PC-3 (cell line): ENCODE measurements at regions not wholly inside any gene's neighbourhood (a gene's known extent, or its start where the extent isn't known, plus 50 kb on each side); places are given as distances from the start of the nearest gene placed in this dataset.

Experiments
- ATAC-seq: fragments of 200-7000 bp; cut with Tn5 transposase; 2 replicates; pipeline ENCODE4 v1.9.1; 2020; ENCODE audit warnings: mild to moderate bottlenecking, moderate library complexity
- BruUV-seq: library from RNA; stranded (reverse); fragments of 400-500 nt; replicated peaks from 2 replicates; lab custom pipeline; 2021; lab: Mats Ljungman, UMichigan
- CTCF ChIA-PET: fragments of 300-600 bp; sonication (Branson Sonifier 250); formaldehyde crosslinking; loops from one replicate; lab custom pipeline; 2022; ENCODE audit warnings: antibody characterized with exemption; lab: Charles Lee
- POLR2A ChIA-PET: fragments of 300-600 bp; sonication (Branson Sonifier 250); formaldehyde crosslinking; loops from one replicate; lab custom pipeline; 2022; ENCODE audit warnings: antibody characterized with exemption; ENCODE audit not compliant: unreplicated experiment; lab: Charles Lee
- DNase-seq: peaks from one replicate; pipeline ENCODE4 v3.0.0-alpha.2; 2015
- H2AFZ ChIP-seq: fragments of 300-600 bp; sonication (generic); 2 replicates; pipeline ENCODE4 v1.6.0; 2016; ENCODE audit warnings: antibody characterized with exemption, low read length
- H3F3A ChIP-seq: fragments of 300-600 bp; sonication (generic); one replicate; pipeline ENCODE4 v1.6.0; 2017; ENCODE audit warnings: antibody characterized with exemption, low read length, control low read depth, mild to moderate bottlenecking; ENCODE audit not compliant: unreplicated experiment
- H3K27ac ChIP-seq: fragments of 300-600 bp; sonication (generic); 2 replicates; pipeline ENCODE4 v1.5.1; 2016; ENCODE audit warnings: mild to moderate bottlenecking, low read length
- H3K27me3 ChIP-seq: fragments of 300-600 bp; sonication (generic); 2 replicates; pipeline ENCODE4 v1.6.1; 2016; ENCODE audit warnings: low read length, mixed read lengths
- H3K36me3 ChIP-seq: fragments of 300-600 bp; sonication (generic); 2 replicates; pipeline ENCODE4 v1.6.1; 2016; ENCODE audit warnings: low read depth, mixed run types, low read length, mixed read lengths
- H3K4me1 ChIP-seq: fragments of 300-600 bp; sonication (generic); 2 replicates; pipeline ENCODE4 v1.5.1; 2016; ENCODE audit warnings: low read length; ENCODE audit not compliant: insufficient read depth
- H3K4me2 ChIP-seq: fragments of 300-600 bp; sonication (generic); 2 replicates; pipeline ENCODE4 v1.6.0; 2016; ENCODE audit warnings: low read length
- H3K4me3 ChIP-seq: fragments of 300-600 bp; sonication (generic); 2 replicates; pipeline ENCODE4 v1.5.1; 2016; ENCODE audit warnings: mild to moderate bottlenecking, low read length, mixed read lengths
- H3K79me2 ChIP-seq: fragments of 300-600 bp; sonication (generic); 2 replicates; pipeline ENCODE4 v1.6.1; 2017; ENCODE audit warnings: low read length, mixed read lengths
- H3K9ac ChIP-seq: fragments of 300-600 bp; sonication (generic); 2 replicates; pipeline ENCODE4 v1.6.0; 2016; ENCODE audit warnings: mild to moderate bottlenecking, low read length
- H3K9me2 ChIP-seq: fragments of 300-600 bp; sonication (generic); replicated peaks from 2 replicates; pipeline ENCODE4 v1.6.1; 2016; ENCODE audit warnings: mixed run types, low read length, mixed read lengths
- H3K9me3 ChIP-seq: fragments of 300-600 bp; sonication (generic); 2 replicates; pipeline ENCODE4 v1.6.1; 2016; ENCODE audit warnings: low read length, mixed read lengths
- H4K20me1 ChIP-seq: fragments of 300-600 bp; sonication (generic); 2 replicates; pipeline ENCODE4 v1.6.1; 2016; ENCODE audit warnings: low read length, mixed read lengths
- EZH2 ChIP-seq: fragments of 300-600 bp; sonication (generic); IDR thresholded peaks from one replicate; pipeline ENCODE4 v1.6.1; 2017; ENCODE audit warnings: antibody characterized with exemption, mild to moderate bottlenecking, low read length; ENCODE audit not compliant: unreplicated experiment
- EZH2phosphoT487 ChIP-seq: fragments of 300-600 bp; sonication (generic); IDR thresholded peaks from 2 replicates; pipeline ENCODE4 v1.6.1; 2018; ENCODE audit warnings: mild to moderate bottlenecking, antibody characterized with exemption, low read length, borderline replicate concordance
- intact Hi-C: fragments of 100-400 bp; cut with micrococcal nuclease; formaldehyde crosslinking; loops from 2 replicates; pipeline ENCODE4 v1.9.0; 2023
- TF ChIP-seq, protein P1 (sequence below): fragments of 300-600 bp; sonication (generic); conservative IDR thresholded peaks from 2 replicates; pipeline ENCODE4 v1.5.1; 2017; ENCODE audit warnings: antibody characterized with exemption, low read depth, mild to moderate bottlenecking, low read length

DNA sequence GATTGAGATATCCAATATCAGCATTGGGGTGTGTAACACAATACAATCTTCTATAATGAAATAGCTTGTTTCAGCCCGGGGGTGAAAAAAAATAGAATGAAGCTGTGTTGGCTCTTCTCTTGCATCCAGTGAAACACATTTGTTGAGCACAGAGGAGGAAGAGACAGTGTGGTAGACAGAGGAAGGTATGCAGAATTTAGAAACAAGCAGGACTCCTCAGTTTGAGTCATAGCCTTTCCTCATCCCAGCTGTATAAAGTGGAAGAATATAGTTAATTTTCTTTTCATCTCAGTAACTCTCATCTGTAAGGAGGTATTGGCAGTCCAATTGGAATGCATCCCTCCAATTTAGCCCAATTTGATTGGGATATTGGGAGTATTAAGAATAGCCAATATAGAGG is 302.2 kb upstream of the VLDLR start:
- Histone ChIP-seq H2AFZ (no peak overlapping the region), H3K9me3 (no peaks in the 10 kb centered on the region), H3K9ac (no peak overlapping the region), H3K4me1 (no peaks in the 10 kb centered on the region), H3K9me2 (no peaks in the 10 kb centered on the region), H3K4me3 (no peak overlapping the region), H4K20me1 (no peaks in the 10 kb centered on the region), H3K79me2 (no peaks in the 10 kb centered on the region), H3F3A (no peaks in the 10 kb centered on the region), H3K27me3 (no peaks in the 10 kb centered on the region), H3K27ac (no peak overlapping the region), H3K36me3 (no peaks in the 10 kb centered on the region), H3K4me2 (no peak overlapping the region)
- ChIA-PET POLR2A (no interaction called here), CTCF (no interaction called here)
- no TSS peak for BruUV-seq
- TF ChIP-seq EZH2phosphoT487 (no peak), EZH2 (no peak)
- TF ChIP-seq, protein P1, sequence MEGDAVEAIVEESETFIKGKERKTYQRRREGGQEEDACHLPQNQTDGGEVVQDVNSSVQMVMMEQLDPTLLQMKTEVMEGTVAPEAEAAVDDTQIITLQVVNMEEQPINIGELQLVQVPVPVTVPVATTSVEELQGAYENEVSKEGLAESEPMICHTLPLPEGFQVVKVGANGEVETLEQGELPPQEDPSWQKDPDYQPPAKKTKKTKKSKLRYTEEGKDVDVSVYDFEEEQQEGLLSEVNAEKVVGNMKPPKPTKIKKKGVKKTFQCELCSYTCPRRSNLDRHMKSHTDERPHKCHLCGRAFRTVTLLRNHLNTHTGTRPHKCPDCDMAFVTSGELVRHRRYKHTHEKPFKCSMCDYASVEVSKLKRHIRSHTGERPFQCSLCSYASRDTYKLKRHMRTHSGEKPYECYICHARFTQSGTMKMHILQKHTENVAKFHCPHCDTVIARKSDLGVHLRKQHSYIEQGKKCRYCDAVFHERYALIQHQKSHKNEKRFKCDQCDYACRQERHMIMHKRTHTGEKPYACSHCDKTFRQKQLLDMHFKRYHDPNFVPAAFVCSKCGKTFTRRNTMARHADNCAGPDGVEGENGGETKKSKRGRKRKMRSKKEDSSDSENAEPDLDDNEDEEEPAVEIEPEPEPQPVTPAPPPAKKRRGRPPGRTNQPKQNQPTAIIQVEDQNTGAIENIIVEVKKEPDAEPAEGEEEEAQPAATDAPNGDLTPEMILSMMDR = no peak
- intact Hi-C loops = no loop called here
- DNase-seq = no peak
- ATAC-seq = no peak

DNA sequence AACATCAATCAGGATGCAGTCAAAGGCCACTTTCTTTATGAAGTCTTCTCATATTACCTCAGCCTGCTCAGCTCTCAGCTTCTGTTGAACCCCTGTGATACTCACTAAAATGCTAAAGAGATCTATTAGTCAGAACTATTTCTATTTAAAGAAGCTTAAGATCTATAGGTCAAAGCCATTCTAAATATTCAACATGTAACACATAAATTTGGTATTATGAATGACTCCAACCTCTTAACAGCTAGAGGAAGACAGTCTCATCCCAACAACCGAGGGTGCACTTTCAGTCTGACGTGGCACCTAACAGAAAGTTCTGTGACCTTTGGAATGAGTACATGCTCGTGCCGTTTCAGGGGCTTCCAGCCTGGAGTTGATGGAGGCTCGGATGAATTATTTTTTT is 301.5 kb upstream of the VLDLR start:
- no peak overlapping the region for H3K27ac ChIP-seq
- no peak overlapping the region for H3K4me3 ChIP-seq
- ChIA-PET POLR2A (no interaction called here), CTCF (no interaction called here)
- intact Hi-C loops = no loop called here
- H3K4me2 ChIP-seq = no peak overlapping the region
- TF ChIP-seq EZH2phosphoT487 (no peak), EZH2 (no peak)
- TF ChIP-seq, protein P1 = no peak
- H4K20me1 ChIP-seq = no peaks in the 10 kb centered on the region
- H3K36me3 ChIP-seq = no peaks in the 10 kb centered on the region
- H2AFZ ChIP-seq = no peak overlapping the region
- H3K9me2 ChIP-seq = no peaks in the 10 kb centered on the region
- no peak overlapping the region for H3K9ac ChIP-seq
- no peaks in the 10 kb centered on the region for H3K4me1 ChIP-seq
- H3K27me3 ChIP-seq = no peaks in the 10 kb centered on the region
- H3K9me3 ChIP-seq = no peaks in the 10 kb centered on the region
- no TSS peak for BruUV-seq
- no peaks in the 10 kb centered on the region for H3K79me2 ChIP-seq
- H3F3A ChIP-seq = no peaks in the 10 kb centered on the region
- DNase-seq = no peak
- ATAC-seq = no peak

DNA sequence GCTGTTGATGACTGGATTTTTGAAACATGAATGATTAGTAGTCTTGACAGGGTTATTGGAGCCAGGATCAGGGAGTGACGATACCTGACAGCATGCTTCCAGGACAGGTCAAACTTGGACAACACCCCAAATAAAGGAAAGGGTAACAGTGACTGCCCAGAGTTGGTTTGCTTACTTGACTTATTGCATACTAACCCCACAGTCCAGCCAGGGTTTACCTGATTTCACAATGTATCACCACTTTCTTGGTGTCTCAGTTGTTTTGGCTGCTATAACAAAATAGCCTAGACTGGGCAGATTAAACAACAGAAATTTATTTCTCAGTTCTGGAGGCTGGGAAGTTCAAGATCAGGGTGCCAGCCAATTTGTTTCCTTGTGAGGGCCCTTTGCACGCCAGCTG is 301.0 kb upstream of the VLDLR start:
- H2AFZ ChIP-seq = no peak overlapping the region
- H3K9me2 ChIP-seq = no peaks in the 10 kb centered on the region

More for the DNA sequence above, 301.0 kb upstream of the VLDLR start:
- intact Hi-C loops = no loop called here
- Histone ChIP-seq H3K36me3 (no peaks in the 10 kb centered on the region), H3K27me3 (no peaks in the 10 kb centered on the region), H3K27ac (no peak overlapping the region), H3F3A (no peaks in the 10 kb centered on the region), H3K9ac (no peak overlapping the region), H3K4me2 (no peak overlapping the region), H3K4me1 (no peaks in the 10 kb centered on the region), H3K4me3 (no peak overlapping the region), H3K79me2 (no peaks in the 10 kb centered on the region), H4K20me1 (no peaks in the 10 kb centered on the region), H3K9me3 (no peaks in the 10 kb centered on the region)
- no peak for TF ChIP-seq EZH2phosphoT487
- TF ChIP-seq, protein P1 = no peak
- DNase-seq = no peak
- no peak for ATAC-seq
- CTCF ChIA-PET = no interaction called here
- BruUV-seq = no TSS peak
- POLR2A ChIA-PET = no interaction called here
